HEK293 (cell line): ENCODE measurements at regions not wholly inside any gene's neighbourhood (a gene's known extent, or its start where the extent isn't known, plus 50 kb on each side); places are given as distances from the start of the nearest gene placed in this dataset.

Experiments
- CTCF ChIP-seq: fragments of 450-650 bp; formaldehyde crosslinking; IDR thresholded peaks from 2 replicates; pipeline ENCODE4 v1.5.1; 2016; ENCODE audit warnings: missing biosample characterization, missing genetic modification characterization
- MZF1 ChIP-seq: fragments of 450-650 bp; formaldehyde crosslinking; IDR thresholded peaks from 2 replicates; pipeline ENCODE4 v1.5.1; 2017; ENCODE audit warnings: missing biosample characterization, missing genetic modification characterization, borderline replicate concordance
- TSHZ1 ChIP-seq: fragments of 450-650 bp; formaldehyde crosslinking; IDR thresholded peaks from 2 replicates; pipeline ENCODE4 v1.5.1; 2016; ENCODE audit warnings: missing biosample characterization, missing genetic modification characterization, borderline replicate concordance
- ZBTB20 ChIP-seq: fragments of 450-650 bp; formaldehyde crosslinking; IDR thresholded peaks from 2 replicates; pipeline ENCODE4 v1.5.1; 2016; ENCODE audit warnings: missing biosample characterization, missing genetic modification characterization
- ZNF214 ChIP-seq: fragments of 450-650 bp; formaldehyde crosslinking; IDR thresholded peaks from 2 replicates; pipeline ENCODE4 v1.5.1; 2017; ENCODE audit warnings: missing biosample characterization, mild to moderate bottlenecking, missing genetic modification characterization, borderline replicate concordance
- ZNF37A ChIP-seq: fragments of 450-650 bp; IDR thresholded peaks from 2 replicates; pipeline ENCODE4 v1.5.1; 2018; ENCODE audit warnings: missing biosample characterization, missing genetic modification characterization
- ZNF394 ChIP-seq: fragments of 450-650 bp; formaldehyde crosslinking; IDR thresholded peaks from 2 replicates; pipeline ENCODE4 v1.5.1; 2016; ENCODE audit warnings: missing biosample characterization, missing genetic modification characterization, mild to moderate bottlenecking, moderate library complexity, borderline replicate concordance
- ZNF426 ChIP-seq: fragments of 450-650 bp; formaldehyde crosslinking; IDR thresholded peaks from 2 replicates; pipeline ENCODE4 v1.5.1; 2017; ENCODE audit warnings: missing biosample characterization, missing genetic modification characterization, mild to moderate bottlenecking, inconsistent platforms, moderate library complexity
- ZNF596 ChIP-seq: fragments of 450-650 bp; IDR thresholded peaks from 2 replicates; pipeline ENCODE4 v1.5.0; 2018; ENCODE audit warnings: missing biosample characterization, mild to moderate bottlenecking, missing genetic modification characterization, moderate library complexity
- ZNF76 ChIP-seq: fragments of 450-650 bp; formaldehyde crosslinking; IDR thresholded peaks from 2 replicates; pipeline ENCODE4; 2016; ENCODE audit warnings: low read depth, missing biosample characterization, missing genetic modification characterization, borderline replicate concordance
- ZNF843 ChIP-seq: fragments of 450-650 bp; formaldehyde crosslinking; IDR thresholded peaks from 2 replicates; pipeline ENCODE4 v1.5.1; 2016; ENCODE audit warnings: missing biosample characterization, missing genetic modification characterization
- TF ChIP-seq, protein P1 (sequence below): fragments of 450-650 bp; formaldehyde crosslinking; IDR thresholded peaks from 2 replicates; pipeline ENCODE4 v1.5.1; 2016; ENCODE audit warnings: missing biosample characterization, missing genetic modification characterization

GRCh38 chr20:53755733-53756531, 162.3 kb upstream of the ZNF217 start:
- TF ChIP-seq CTCF (tag by site-specific recombination) (no peak), ZNF426 (tag by site-specific recombination) (no peak; the same call in 1 of the 2 replicates), ZNF214 (tag by site-specific recombination) (no peak), ZBTB20 (tag by site-specific recombination) (no peak), ZNF596 (tag by site-specific recombination) (no peak), TSHZ1 (tag by site-specific recombination) (no peak), ZNF76 (no peak), ZNF843 (tag by site-specific recombination) (no peak), MZF1 (no peak), ZNF37A (tag by site-specific recombination) (no peak), ZNF394 (tag by site-specific recombination) (no peak)
- TF ChIP-seq, protein P1, sequence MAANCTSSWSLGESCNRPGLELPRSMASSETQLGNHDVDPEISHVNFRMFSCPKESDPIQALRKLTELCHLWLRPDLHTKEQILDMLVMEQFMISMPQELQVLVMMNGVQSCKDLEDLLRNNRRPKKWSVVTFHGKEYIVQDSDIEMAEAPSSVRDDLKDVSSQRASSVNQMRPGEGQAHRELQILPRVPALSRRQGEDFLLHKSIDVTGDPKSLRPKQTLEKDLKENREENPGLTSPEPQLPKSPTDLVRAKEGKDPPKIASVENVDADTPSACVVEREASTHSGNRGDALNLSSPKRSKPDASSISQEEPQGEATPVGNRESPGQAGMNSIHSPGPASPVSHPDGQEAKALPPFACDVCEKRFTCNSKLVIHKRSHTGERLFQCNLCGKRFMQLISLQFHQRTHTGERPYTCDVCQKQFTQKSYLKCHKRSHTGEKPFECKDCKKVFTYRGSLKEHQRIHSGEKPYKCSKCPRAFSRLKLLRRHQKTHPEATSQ, result no peak
